Heart right ventricle (tissue), 16 donors: ENCODE measurements at regions not wholly inside any gene's neighbourhood (a gene's known extent, or its start where the extent isn't known, plus 50 kb on each side); places are given as distances from the start of the nearest gene placed in this dataset.

Experiments
- ATAC-seq, 8 donors: fragments of 200-7000 bp; cut with Tn5 transposase; one replicate each; pipeline ENCODE4 v1.9.1; 2020; ENCODE audit warnings: mild to moderate bottlenecking in 8 of 8, moderate library complexity in 8 of 8, moderate number of reproducible peaks in 1 of 8
- DNase-seq, 2 donors: peaks; one replicate each; pipeline ENCODE4 v3.0.0-alpha.2; 2020
- H3K27ac ChIP-seq, 10 donors: fragments of 200-600 bp; sonication (generic) in 2 of 10; one replicate each; pipeline versions ENCODE4 v1.5.0 to v1.8.0; 2020 to 2022; ENCODE audit warnings: mild to moderate bottlenecking in 3 of 10
- H3K27me3 ChIP-seq, 7 donors: fragments of 200-600 bp; one replicate each; pipeline ENCODE4 v1.8.0; 2021 to 2022; ENCODE audit warnings: mild to moderate bottlenecking in 2 of 7
- H3K36me3 ChIP-seq, 9 donors: fragments of 200-600 bp; sonication (generic) in 1 of 9; one replicate each; pipeline versions ENCODE4 v1.5.0 to v1.8.0; 2020 to 2022; ENCODE audit warnings: mild to moderate bottlenecking in 2 of 9
- H3K4me1 ChIP-seq, 9 donors: fragments of 200-600 bp; sonication (generic) in 1 of 9; one replicate each; pipeline versions ENCODE4 v1.5.0 to v1.8.0; 2020 to 2022; ENCODE audit warnings: mild to moderate bottlenecking in 4 of 9
- H3K4me3 ChIP-seq, 10 donors: fragments of 200-600 bp; sonication (generic) in 2 of 10; one replicate each; pipeline versions ENCODE4 v1.5.0 to v1.8.0; 2020 to 2022; ENCODE audit warnings: mild to moderate bottlenecking in 7 of 10, moderate library complexity in 2 of 10
- H3K9me3 ChIP-seq, 11 donors: fragments of 200-600 bp in 10 of 11; sonication (generic) in 2 of 11; one replicate each; pipeline versions ENCODE4 v1.5.0 to v1.8.0; 2013 to 2022; ENCODE audit warnings: mild to moderate bottlenecking in 2 of 11, control low read depth in 1 of 11, moderate library complexity in 1 of 11
- WGBS, 2 donors: extraction: QIAGEN DNeasy Blood & Tissue Kit; methylation state at CpG; one replicate each; pipeline ENCODE4 v1.1.7; 2013; ENCODE audit warnings: inconsistent platforms in 1 of 2; 5-methylcytosine and 5-hydroxymethylcytosine counted together
- intact Hi-C, 10 donors: fragments of 100-400 bp; cut with DNase I; formaldehyde crosslinking; loops; one replicate each; pipeline versions ENCODE4 v1.11.1 to v1.14.2; 2022
- TF ChIP-seq, protein P1 (sequence below), 9 donors: fragments of 200-600 bp; sonication (generic) in 2 of 9; IDR thresholded peaks; one replicate each; pipeline versions ENCODE4 v1.5.0 to v1.8.0; 2021 to 2022; ENCODE audit warnings: antibody characterized with exemption in 9 of 9, mild to moderate bottlenecking in 5 of 9, moderate library complexity in 1 of 9
- donor health status: Arrhythmogenic right ventricular cardiomyopathy.
- donor health status: ischemic (EF 13 %, LVEDD 7.1; RV severe dilation, severe dysfunction).
- donor health status: healthy with polysubstance abuse.
- donor health status: DM: no; HTN: yes; CAD: no.
- donor health status: DM: no; HTN: no; CAD: no.
- donor health status: ischemic (EF 25% LVEDD 6.9; RV normal size, moderate dysfunction).
- donor health status: ischemic (EF 25% LVEDD 5.7; RV mildly dilated, moderate dysfunction).
- donor health status: healthy.
- donor health status: DM: yes; HTN: yes; CAD: no.
- donor health status: Ischemic cardiomyopathy.
- donor health status: ischemic (EF 35%, LVEDD 5.7; RV mildly dilated, moderate dysfunction).
- donor health status: nonischemic (EF 11% LVEDD 7.7; RV severe dilation, severe dysfunction).
- donor health status: DM: yes; HTN: yes; CAD: no.
- donor health status: PGD.
- donor health status: ischemic (EF 29% LVEDD 5.4; RV normal size, mild dysfunction).
- donor health status: nonischemic (EF 23%, LVEDD 6.1; RV moderate dilation, normal function).

- Histone ChIP-seq H3K27me3 (no peaks in the 10 kb centered on the region), H3K4me1 (no peaks in the 10 kb centered on the region), H3K36me3 (no peaks in the 10 kb centered on the region), H3K27ac (no peak overlapping the region), H3K4me3 (no peak overlapping the region), H3K9me3 (peaks cover 0 to 6% (median 0%) of the 10 kb centered on the region in 11 donors)
- WGBS, 2 donors, result 82 to 92% methylated on average over 4 of the region's 4 CpGs
- DNase-seq (no peak), ATAC-seq (no peak)
- TF ChIP-seq, protein P1, sequence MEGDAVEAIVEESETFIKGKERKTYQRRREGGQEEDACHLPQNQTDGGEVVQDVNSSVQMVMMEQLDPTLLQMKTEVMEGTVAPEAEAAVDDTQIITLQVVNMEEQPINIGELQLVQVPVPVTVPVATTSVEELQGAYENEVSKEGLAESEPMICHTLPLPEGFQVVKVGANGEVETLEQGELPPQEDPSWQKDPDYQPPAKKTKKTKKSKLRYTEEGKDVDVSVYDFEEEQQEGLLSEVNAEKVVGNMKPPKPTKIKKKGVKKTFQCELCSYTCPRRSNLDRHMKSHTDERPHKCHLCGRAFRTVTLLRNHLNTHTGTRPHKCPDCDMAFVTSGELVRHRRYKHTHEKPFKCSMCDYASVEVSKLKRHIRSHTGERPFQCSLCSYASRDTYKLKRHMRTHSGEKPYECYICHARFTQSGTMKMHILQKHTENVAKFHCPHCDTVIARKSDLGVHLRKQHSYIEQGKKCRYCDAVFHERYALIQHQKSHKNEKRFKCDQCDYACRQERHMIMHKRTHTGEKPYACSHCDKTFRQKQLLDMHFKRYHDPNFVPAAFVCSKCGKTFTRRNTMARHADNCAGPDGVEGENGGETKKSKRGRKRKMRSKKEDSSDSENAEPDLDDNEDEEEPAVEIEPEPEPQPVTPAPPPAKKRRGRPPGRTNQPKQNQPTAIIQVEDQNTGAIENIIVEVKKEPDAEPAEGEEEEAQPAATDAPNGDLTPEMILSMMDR (IDR thresholded peaks at IDR 0.05), result no peak
- intact Hi-C loops, result no loop called here
Measured at GRCh38 chr10:8418631-8419030, 364.1 kb downstream of the GATA3 start.

DNA sequence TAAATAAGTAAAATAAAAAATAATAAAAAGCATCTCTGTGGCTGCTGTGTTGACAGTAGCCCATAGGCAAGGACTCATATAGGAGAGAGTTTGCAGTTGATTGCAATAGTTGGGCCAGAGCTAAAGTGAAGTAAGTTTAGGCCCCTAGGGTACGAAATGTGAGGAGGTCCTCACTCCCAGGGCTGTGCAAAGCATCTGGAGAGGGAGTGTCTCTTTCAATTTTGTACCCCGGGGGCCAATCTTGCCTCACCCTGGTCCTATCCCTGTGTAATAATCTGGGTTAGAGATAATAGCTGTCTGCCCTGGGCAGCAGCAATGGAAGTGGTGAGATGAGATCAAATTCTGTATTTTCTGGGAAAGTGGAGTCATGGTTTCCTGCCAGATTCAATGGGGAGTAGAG is 365.7 kb downstream of the GATA3 start:
- H3K27ac ChIP-seq, result no peak overlapping the region
- no peaks in the 10 kb centered on the region for H3K27me3 ChIP-seq
- H3K9me3 ChIP-seq, result peaks cover 0 to 6% (median 0%) of the 10 kb centered on the region in 11 donors
- peaks cover 0 to 4% (median 0%) of the 10 kb centered on the region in 9 donors for H3K4me1 ChIP-seq
- TF ChIP-seq, protein P1 (IDR thresholded peaks at IDR 0.05), result no peak
- no peak for DNase-seq
- ATAC-seq, result no peak
- H3K4me3 ChIP-seq, result no peak overlapping the region
- WGBS, 2 donors, result 65 to 69% methylated on average over 2 of the region's 2 CpGs
- intact Hi-C loops, result no loop called here
- H3K36me3 ChIP-seq, result no peaks in the 10 kb centered on the region

GRCh38 chr10:8424555-8425211 is 370.2 kb downstream of the GATA3 start:
- ATAC-seq, result peak in 3 of 8 donors; percentile 28 to 71 (median 55)
- no peak for DNase-seq
- Histone ChIP-seq H3K4me3 (no peak overlapping the region), H3K4me1 (peaks cover 0 to 4% (median 0%) of the 10 kb centered on the region in 9 donors), H3K9me3 (peaks cover 0 to 6% (median 0%) of the 10 kb centered on the region in 11 donors), H3K36me3 (no peaks in the 10 kb centered on the region), H3K27ac (no peak overlapping the region), H3K27me3 (no peaks in the 10 kb centered on the region)
- TF ChIP-seq, protein P1 (IDR thresholded peaks at IDR 0.05), result no peak
- intact Hi-C loops, result no loop called here
- 51 to 53% methylated on average over 3 of the region's 3 CpGs for WGBS, 2 donors

- H3K9me3 ChIP-seq, result no peaks in the 10 kb centered on the region
- H3K27me3 ChIP-seq, result peaks cover 0 to 8% (median 0%) of the 10 kb centered on the region in 7 donors
- TF ChIP-seq, protein P1 (IDR thresholded peaks at IDR 0.05), result no peak
- no peak overlapping the region for H3K27ac ChIP-seq
- DNase-seq (no peak), ATAC-seq (no peak)
- H3K36me3 ChIP-seq, result no peaks in the 10 kb centered on the region
- no peak overlapping the region for H3K4me3 ChIP-seq
- H3K4me1 ChIP-seq, result peaks cover 0 to 4% (median 0%) of the 10 kb centered on the region in 9 donors
- WGBS, 2 donors, result 81 to 83% methylated on average over 4 of the region's 4 CpGs
- intact Hi-C loops, result no loop called here
Measured at GRCh38 chr10:8428654-8429053, 374.2 kb downstream of the GATA3 start.
